ENCODE measurements at regions not wholly inside any gene's neighbourhood (a gene's known extent, or its start where the extent isn't known, plus 50 kb on each side); places are given as distances from the start of the nearest gene placed in this dataset.

DNA sequence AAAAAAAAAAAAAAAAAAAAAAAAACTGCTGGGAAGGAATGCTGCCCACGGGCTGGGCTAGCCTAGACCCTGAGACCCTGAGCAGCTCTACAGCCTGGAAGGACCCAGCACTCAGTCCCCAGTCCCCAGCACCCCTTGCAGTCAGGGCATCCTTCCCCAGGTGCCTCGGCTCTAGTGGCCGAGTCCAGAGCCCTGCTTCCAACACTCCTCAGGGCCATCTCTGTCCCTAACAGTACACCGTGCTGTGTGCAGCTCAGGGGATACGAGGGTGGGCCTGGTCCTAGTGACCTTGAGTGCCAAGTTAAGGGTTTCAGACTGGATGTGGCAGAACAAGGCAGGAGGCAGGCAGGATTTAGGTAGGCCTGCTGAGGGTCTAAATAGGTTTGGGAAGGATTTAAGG is 50.2 kb upstream of the LRP8 start:
- no peak for TF ChIP-seq YY1 (IDR thresholded peaks at IDR 0.05; ENCODE audit: low read depth)
- no peak for TF ChIP-seq EP300 (IDR thresholded peaks at IDR 0.05; ENCODE audit: borderline replicate concordance)
- TF ChIP-seq, protein P1, sequence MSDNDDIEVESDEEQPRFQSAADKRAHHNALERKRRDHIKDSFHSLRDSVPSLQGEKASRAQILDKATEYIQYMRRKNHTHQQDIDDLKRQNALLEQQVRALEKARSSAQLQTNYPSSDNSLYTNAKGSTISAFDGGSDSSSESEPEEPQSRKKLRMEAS (IDR thresholded peaks at IDR 0.05), result no peak
- TF ChIP-seq TCF12 (IDR thresholded peaks at IDR 0.05; ENCODE audit: low read depth), result no peak
- TF ChIP-seq ZBTB7A (IDR thresholded peaks at IDR 0.05; ENCODE audit: low read depth), result no peak
- no peak for TF ChIP-seq RAD21 (IDR thresholded peaks at IDR 0.05; ENCODE audit: low read depth)
- TF ChIP-seq EGR1 (IDR thresholded peaks at IDR 0.05), result no peak
- TF ChIP-seq CEBPB (IDR thresholded peaks at IDR 0.05), result no peak
- no peak for TF ChIP-seq TAF1 (IDR thresholded peaks at IDR 0.05; ENCODE audit: low read depth)
- TF ChIP-seq FOXM1 (IDR thresholded peaks at IDR 0.05; ENCODE audit: borderline replicate concordance, low read depth), result no peak
